HepG2 (cell line): ENCODE measurements at regions not wholly inside any gene's neighbourhood (a gene's known extent, or its start where the extent isn't known, plus 50 kb on each side); places are given as distances from the start of the nearest gene placed in this dataset.

Experiments used
- ASH2L ChIP-seq: fragments of 300-600, 200-600 bp; sonication (generic); IDR thresholded peaks from 2 replicates; pipeline ENCODE4 v1.7.0; 2017; ENCODE audit warnings: low read depth, mild to moderate bottlenecking, moderate library complexity, mixed read lengths, low read length; ENCODE audit not compliant: insufficient read length
- CHD4 ChIP-seq: fragments of 200-600 bp; sonication (generic); IDR thresholded peaks from 2 replicates; pipeline ENCODE4 v1.7.0; 2017; ENCODE audit warnings: mild to moderate bottlenecking, low read length, borderline replicate concordance
- JUN ChIP-seq: sonication (generic); formaldehyde crosslinking; IDR thresholded peaks from 2 replicates; pipeline ENCODE4 v1.4.0; 2020; ENCODE audit warnings: mild to moderate bottlenecking, missing genetic modification reagents
- MYC ChIP-seq: sonication (generic); formaldehyde crosslinking; IDR thresholded peaks from 2 replicates; pipeline ENCODE4 v1.9.0; 2021; ENCODE audit warnings: missing genetic modification reagents, borderline replicate concordance
- RARG ChIP-seq: sonication (generic); formaldehyde crosslinking; IDR thresholded peaks from 2 replicates; pipeline ENCODE4 v1.4.0; 2020; ENCODE audit warnings: low read depth, mild to moderate bottlenecking, missing genetic modification reagents
- SUZ12 ChIP-seq: fragments of 150-350 bp; IDR thresholded peaks from 2 replicates; pipeline ENCODE4 v1.6.1; 2014; ENCODE audit warnings: low read depth, low read length
- ZNF776 ChIP-seq: sonication (generic); formaldehyde crosslinking; IDR thresholded peaks from 2 replicates; pipeline ENCODE4 v1.4.0; 2020; ENCODE audit warnings: mild to moderate bottlenecking, missing genetic modification reagents
- TF ChIP-seq, protein P1 (sequence below), 2 experiments: IDR thresholded peaks; 2 replicates each; pipeline ENCODE4 v1.6.1; 2011 to 2012; ENCODE audit warnings: low read length in 2 of 2, borderline replicate concordance in 1 of 2, low read depth in 1 of 2, mild to moderate bottlenecking in 1 of 2, moderate library complexity in 1 of 2
- TF ChIP-seq, protein P2 (sequence below): sonication (generic); formaldehyde crosslinking; IDR thresholded peaks from 2 replicates; pipeline ENCODE4 v1.5.0; 2020; ENCODE audit warnings: mild to moderate bottlenecking, missing genetic modification reagents, moderate library complexity
- TF ChIP-seq, protein P3 (sequence below): sonication (generic); formaldehyde crosslinking; IDR thresholded peaks from 2 replicates; pipeline ENCODE4 v1.5.0; 2020; ENCODE audit warnings: mild to moderate bottlenecking, missing genetic modification reagents
- TF ChIP-seq, protein P4 (sequence below): IDR thresholded peaks from 2 replicates; pipeline ENCODE4 v1.6.1; 2012; ENCODE audit warnings: inconsistent platforms

DNA sequence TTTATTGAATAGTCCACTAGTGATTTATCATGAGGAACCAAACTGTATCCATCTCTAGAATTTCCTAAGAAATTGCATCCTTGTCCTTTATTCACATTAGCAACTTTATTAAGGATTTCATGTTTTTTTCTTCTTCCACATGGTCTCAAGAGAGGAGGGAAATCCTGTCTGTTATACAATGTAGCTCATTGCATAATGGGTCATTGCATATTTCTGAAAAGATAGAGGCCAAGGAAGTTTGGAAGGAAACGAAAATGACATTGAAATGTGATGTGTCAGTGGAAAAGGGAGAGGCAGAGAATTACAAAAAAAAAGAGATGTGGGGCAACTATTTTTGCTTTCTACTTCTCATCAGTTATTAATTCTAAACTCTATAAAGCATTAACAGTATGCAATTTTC lies 353.1 kb downstream of the METTL15 start:
- TF ChIP-seq, protein P1, sequence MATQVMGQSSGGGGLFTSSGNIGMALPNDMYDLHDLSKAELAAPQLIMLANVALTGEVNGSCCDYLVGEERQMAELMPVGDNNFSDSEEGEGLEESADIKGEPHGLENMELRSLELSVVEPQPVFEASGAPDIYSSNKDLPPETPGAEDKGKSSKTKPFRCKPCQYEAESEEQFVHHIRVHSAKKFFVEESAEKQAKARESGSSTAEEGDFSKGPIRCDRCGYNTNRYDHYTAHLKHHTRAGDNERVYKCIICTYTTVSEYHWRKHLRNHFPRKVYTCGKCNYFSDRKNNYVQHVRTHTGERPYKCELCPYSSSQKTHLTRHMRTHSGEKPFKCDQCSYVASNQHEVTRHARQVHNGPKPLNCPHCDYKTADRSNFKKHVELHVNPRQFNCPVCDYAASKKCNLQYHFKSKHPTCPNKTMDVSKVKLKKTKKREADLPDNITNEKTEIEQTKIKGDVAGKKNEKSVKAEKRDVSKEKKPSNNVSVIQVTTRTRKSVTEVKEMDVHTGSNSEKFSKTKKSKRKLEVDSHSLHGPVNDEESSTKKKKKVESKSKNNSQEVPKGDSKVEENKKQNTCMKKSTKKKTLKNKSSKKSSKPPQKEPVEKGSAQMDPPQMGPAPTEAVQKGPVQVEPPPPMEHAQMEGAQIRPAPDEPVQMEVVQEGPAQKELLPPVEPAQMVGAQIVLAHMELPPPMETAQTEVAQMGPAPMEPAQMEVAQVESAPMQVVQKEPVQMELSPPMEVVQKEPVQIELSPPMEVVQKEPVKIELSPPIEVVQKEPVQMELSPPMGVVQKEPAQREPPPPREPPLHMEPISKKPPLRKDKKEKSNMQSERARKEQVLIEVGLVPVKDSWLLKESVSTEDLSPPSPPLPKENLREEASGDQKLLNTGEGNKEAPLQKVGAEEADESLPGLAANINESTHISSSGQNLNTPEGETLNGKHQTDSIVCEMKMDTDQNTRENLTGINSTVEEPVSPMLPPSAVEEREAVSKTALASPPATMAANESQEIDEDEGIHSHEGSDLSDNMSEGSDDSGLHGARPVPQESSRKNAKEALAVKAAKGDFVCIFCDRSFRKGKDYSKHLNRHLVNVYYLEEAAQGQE (IDR thresholded peaks at IDR 0.05; ENCODE audit: borderline replicate concordance in 1 of 2, low read depth in 1 of 2, low read length in 2 of 2) = no peak
- TF ChIP-seq, protein P2, sequence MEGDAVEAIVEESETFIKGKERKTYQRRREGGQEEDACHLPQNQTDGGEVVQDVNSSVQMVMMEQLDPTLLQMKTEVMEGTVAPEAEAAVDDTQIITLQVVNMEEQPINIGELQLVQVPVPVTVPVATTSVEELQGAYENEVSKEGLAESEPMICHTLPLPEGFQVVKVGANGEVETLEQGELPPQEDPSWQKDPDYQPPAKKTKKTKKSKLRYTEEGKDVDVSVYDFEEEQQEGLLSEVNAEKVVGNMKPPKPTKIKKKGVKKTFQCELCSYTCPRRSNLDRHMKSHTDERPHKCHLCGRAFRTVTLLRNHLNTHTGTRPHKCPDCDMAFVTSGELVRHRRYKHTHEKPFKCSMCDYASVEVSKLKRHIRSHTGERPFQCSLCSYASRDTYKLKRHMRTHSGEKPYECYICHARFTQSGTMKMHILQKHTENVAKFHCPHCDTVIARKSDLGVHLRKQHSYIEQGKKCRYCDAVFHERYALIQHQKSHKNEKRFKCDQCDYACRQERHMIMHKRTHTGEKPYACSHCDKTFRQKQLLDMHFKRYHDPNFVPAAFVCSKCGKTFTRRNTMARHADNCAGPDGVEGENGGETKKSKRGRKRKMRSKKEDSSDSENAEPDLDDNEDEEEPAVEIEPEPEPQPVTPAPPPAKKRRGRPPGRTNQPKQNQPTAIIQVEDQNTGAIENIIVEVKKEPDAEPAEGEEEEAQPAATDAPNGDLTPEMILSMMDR (CRISPR knock-in tag) = no peak
- no peak for TF ChIP-seq CHD4
- TF ChIP-seq SUZ12 = no peak
- TF ChIP-seq MYC = no peak
- TF ChIP-seq, protein P3, sequence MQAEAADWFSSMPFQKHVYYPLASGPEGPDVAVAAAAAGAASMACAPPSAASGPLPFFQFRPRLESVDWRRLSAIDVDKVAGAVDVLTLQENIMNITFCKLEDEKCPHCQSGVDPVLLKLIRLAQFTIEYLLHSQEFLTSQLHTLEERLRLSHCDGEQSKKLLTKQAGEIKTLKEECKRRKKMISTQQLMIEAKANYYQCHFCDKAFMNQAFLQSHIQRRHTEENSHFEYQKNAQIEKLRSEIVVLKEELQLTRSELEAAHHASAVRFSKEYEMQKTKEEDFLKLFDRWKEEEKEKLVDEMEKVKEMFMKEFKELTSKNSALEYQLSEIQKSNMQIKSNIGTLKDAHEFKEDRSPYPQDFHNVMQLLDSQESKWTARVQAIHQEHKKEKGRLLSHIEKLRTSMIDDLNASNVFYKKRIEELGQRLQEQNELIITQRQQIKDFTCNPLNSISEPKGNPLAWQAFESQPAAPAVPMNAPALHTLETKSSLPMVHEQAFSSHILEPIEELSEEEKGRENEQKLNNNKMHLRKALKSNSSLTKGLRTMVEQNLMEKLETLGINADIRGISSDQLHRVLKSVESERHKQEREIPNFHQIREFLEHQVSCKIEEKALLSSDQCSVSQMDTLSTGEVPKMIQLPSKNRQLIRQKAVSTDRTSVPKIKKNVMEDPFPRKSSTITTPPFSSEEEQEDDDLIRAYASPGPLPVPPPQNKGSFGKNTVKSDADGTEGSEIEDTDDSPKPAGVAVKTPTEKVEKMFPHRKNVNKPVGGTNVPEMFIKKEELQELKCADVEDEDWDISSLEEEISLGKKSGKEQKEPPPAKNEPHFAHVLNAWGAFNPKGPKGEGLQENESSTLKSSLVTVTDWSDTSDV (CRISPR knock-in tag) = no peak
- TF ChIP-seq, protein P4, sequence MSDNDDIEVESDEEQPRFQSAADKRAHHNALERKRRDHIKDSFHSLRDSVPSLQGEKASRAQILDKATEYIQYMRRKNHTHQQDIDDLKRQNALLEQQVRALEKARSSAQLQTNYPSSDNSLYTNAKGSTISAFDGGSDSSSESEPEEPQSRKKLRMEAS = no peak
- no peak for TF ChIP-seq JUN
- TF ChIP-seq ASH2L = no peak
- no peak for TF ChIP-seq RARG
- no peak for TF ChIP-seq ZNF776 (CRISPR knock-in tag)
